Heart right ventricle (tissue), 16 donors: ENCODE measurements at regions not wholly inside any gene's neighbourhood (a gene's known extent, or its start where the extent isn't known, plus 50 kb on each side); places are given as distances from the start of the nearest gene placed in this dataset.

Source experiments
- ATAC-seq, 8 donors: fragments of 200-7000 bp; cut with Tn5 transposase; one replicate each; pipeline ENCODE4 v1.9.1; 2020; ENCODE audit warnings: mild to moderate bottlenecking in 8 of 8, moderate library complexity in 8 of 8, moderate number of reproducible peaks in 1 of 8
- DNase-seq, 2 donors: peaks; one replicate each; pipeline ENCODE4 v3.0.0-alpha.2; 2020
- H3K27ac ChIP-seq, 10 donors: fragments of 200-600 bp; sonication (generic) in 2 of 10; one replicate each; pipeline versions ENCODE4 v1.5.0 to v1.8.0; 2020 to 2022; ENCODE audit warnings: mild to moderate bottlenecking in 3 of 10
- H3K27me3 ChIP-seq, 7 donors: fragments of 200-600 bp; one replicate each; pipeline ENCODE4 v1.8.0; 2021 to 2022; ENCODE audit warnings: mild to moderate bottlenecking in 2 of 7
- H3K36me3 ChIP-seq, 9 donors: fragments of 200-600 bp; sonication (generic) in 1 of 9; one replicate each; pipeline versions ENCODE4 v1.5.0 to v1.8.0; 2020 to 2022; ENCODE audit warnings: mild to moderate bottlenecking in 2 of 9
- H3K4me1 ChIP-seq, 9 donors: fragments of 200-600 bp; sonication (generic) in 1 of 9; one replicate each; pipeline versions ENCODE4 v1.5.0 to v1.8.0; 2020 to 2022; ENCODE audit warnings: mild to moderate bottlenecking in 4 of 9
- H3K4me3 ChIP-seq, 10 donors: fragments of 200-600 bp; sonication (generic) in 2 of 10; one replicate each; pipeline versions ENCODE4 v1.5.0 to v1.8.0; 2020 to 2022; ENCODE audit warnings: mild to moderate bottlenecking in 7 of 10, moderate library complexity in 2 of 10
- H3K9me3 ChIP-seq, 11 donors: fragments of 200-600 bp in 10 of 11; sonication (generic) in 2 of 11; one replicate each; pipeline versions ENCODE4 v1.5.0 to v1.8.0; 2013 to 2022; ENCODE audit warnings: mild to moderate bottlenecking in 2 of 11, control low read depth in 1 of 11, moderate library complexity in 1 of 11
- WGBS, 2 donors: extraction: QIAGEN DNeasy Blood & Tissue Kit; methylation state at CpG; one replicate each; pipeline ENCODE4 v1.1.7; 2013; ENCODE audit warnings: inconsistent platforms in 1 of 2; 5-methylcytosine and 5-hydroxymethylcytosine counted together
- intact Hi-C, 10 donors: fragments of 100-400 bp; cut with DNase I; formaldehyde crosslinking; loops; one replicate each; pipeline versions ENCODE4 v1.11.1 to v1.14.2; 2022
- TF ChIP-seq, protein P1 (sequence below), 9 donors: fragments of 200-600 bp; sonication (generic) in 2 of 9; IDR thresholded peaks; one replicate each; pipeline versions ENCODE4 v1.5.0 to v1.8.0; 2021 to 2022; ENCODE audit warnings: antibody characterized with exemption in 9 of 9, mild to moderate bottlenecking in 5 of 9, moderate library complexity in 1 of 9
- donor health status: Arrhythmogenic right ventricular cardiomyopathy.
- donor health status: ischemic (EF 13 %, LVEDD 7.1; RV severe dilation, severe dysfunction).
- donor health status: healthy with polysubstance abuse.
- donor health status: DM: no; HTN: yes; CAD: no.
- donor health status: DM: no; HTN: no; CAD: no.
- donor health status: ischemic (EF 25% LVEDD 6.9; RV normal size, moderate dysfunction).
- donor health status: ischemic (EF 25% LVEDD 5.7; RV mildly dilated, moderate dysfunction).
- donor health status: healthy.
- donor health status: DM: yes; HTN: yes; CAD: no.
- donor health status: Ischemic cardiomyopathy.
- donor health status: ischemic (EF 35%, LVEDD 5.7; RV mildly dilated, moderate dysfunction).
- donor health status: nonischemic (EF 11% LVEDD 7.7; RV severe dilation, severe dysfunction).
- donor health status: DM: yes; HTN: yes; CAD: no.
- donor health status: PGD.
- donor health status: ischemic (EF 29% LVEDD 5.4; RV normal size, mild dysfunction).
- donor health status: nonischemic (EF 23%, LVEDD 6.1; RV moderate dilation, normal function).

DNA sequence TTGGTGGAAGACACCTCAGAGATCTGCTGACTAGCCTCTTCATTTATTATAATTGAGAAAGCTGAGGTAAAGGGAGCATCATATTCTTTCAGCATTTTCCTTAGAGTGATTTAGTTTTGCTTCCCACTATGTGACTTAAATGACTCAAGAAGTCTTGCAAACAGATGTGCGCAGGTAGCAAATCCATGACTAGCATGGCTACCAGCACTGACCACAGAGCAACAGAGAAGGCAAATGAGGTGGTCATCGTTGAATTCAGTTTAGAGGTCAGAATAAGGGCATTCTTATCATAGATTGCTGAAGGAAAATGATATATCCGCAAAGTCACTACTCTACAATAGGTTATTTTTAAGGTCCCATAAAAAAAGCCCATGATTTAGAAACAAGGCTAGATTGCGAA is 162.2 kb downstream of the PIK3R1 start:
- DNase-seq = no peak
- Histone ChIP-seq H3K9me3 (no peaks in the 10 kb centered on the region), H3K27me3 (no peaks in the 10 kb centered on the region), H3K4me1 (peaks cover 0 to 39% (median 0%) of the 10 kb centered on the region in 9 donors), H3K36me3 (no peaks in the 10 kb centered on the region), H3K27ac (no peak overlapping the region), H3K4me3 (no peak overlapping the region)
- TF ChIP-seq, protein P1, sequence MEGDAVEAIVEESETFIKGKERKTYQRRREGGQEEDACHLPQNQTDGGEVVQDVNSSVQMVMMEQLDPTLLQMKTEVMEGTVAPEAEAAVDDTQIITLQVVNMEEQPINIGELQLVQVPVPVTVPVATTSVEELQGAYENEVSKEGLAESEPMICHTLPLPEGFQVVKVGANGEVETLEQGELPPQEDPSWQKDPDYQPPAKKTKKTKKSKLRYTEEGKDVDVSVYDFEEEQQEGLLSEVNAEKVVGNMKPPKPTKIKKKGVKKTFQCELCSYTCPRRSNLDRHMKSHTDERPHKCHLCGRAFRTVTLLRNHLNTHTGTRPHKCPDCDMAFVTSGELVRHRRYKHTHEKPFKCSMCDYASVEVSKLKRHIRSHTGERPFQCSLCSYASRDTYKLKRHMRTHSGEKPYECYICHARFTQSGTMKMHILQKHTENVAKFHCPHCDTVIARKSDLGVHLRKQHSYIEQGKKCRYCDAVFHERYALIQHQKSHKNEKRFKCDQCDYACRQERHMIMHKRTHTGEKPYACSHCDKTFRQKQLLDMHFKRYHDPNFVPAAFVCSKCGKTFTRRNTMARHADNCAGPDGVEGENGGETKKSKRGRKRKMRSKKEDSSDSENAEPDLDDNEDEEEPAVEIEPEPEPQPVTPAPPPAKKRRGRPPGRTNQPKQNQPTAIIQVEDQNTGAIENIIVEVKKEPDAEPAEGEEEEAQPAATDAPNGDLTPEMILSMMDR (IDR thresholded peaks at IDR 0.05) = no peak
- intact Hi-C loops = no loop called here
- ATAC-seq = no peak
- 87 to 89% methylated on average over 4 of the region's 4 CpGs for WGBS, 2 donors

DNA sequence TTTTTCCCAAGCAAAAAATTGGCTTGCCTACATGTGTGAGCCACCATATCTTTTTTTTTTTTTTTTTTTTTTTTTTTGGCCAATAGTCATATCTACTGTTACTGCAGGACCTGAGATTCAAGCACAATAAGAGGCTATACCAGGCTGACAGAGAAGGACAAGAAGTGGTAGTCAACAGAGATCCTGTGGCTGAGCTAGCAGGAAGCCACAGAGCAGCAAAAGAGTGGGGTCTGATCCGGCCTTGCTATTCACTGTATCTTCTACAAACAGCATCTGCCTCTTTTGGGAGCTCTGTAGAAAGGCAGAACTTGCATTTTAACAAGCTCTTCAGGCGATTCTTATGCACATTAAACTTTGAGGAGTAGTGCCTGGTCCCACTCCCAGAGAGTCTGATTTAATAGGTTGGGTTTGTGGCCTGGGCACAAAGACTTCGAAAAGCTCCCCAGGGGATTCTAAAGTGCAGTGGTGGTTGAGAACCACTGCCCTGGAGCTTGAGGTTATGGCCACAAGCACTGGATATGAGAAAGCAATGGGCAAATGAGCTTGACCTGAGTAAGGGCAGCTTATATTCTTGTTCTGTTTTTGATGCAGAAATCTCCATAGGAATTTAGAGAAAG is 162.8 kb downstream of the PIK3R1 start:
- TF ChIP-seq, protein P1 (IDR thresholded peaks at IDR 0.05) = no peak
- WGBS, 2 donors = 82 to 83% methylated on average over 3 of the region's 3 CpGs
- no peaks in the 10 kb centered on the region for H3K27me3 ChIP-seq
- no peaks in the 10 kb centered on the region for H3K36me3 ChIP-seq
- peaks cover 0 to 39% (median 0%) of the 10 kb centered on the region in 9 donors for H3K4me1 ChIP-seq
- H3K4me3 ChIP-seq = no peak overlapping the region
- intact Hi-C loops = no loop called here
- no peak overlapping the region for H3K27ac ChIP-seq
- ATAC-seq (no peak), DNase-seq (no peak)
- no peaks in the 10 kb centered on the region for H3K9me3 ChIP-seq

DNA sequence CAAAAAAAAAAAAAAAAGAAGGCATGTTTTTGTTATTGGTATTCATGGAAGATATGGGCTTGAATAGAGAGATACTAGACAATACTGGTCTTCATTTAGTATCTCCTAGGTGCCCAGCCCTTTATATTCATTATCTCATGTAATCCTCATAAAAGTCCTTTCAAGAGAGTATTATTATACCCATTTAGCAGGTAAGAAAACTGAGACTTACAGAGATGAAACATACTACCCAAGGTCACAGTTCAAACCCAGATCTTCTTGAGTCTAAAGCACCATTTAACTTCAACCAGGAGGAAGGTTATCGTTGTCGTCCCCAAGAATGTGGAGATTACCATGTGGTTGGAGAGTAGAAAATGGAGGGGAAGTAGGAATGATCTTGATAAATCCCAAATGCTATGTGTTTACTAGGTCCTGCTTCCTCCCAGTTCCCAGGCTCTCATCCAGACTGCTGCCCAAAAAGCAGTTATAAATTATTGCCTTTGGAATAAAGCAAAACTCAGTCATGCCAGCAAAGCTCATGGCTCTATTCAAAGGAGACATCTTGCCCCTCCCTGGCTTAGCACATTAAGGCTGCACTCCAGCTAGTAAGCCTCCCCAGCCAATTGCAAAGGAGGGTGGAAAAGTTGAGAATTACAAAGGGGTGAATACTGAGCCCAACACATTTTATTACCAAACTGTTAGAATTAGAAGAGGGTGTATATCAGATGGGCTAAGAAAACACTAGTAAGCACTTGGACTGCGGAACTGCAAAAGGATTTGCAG is 163.9 kb downstream of the PIK3R1 start:
- Histone ChIP-seq H3K27ac (no peak overlapping the region), H3K36me3 (no peaks in the 10 kb centered on the region), H3K9me3 (no peaks in the 10 kb centered on the region), H3K4me3 (no peak overlapping the region), H3K27me3 (no peaks in the 10 kb centered on the region), H3K4me1 (peaks cover 0 to 37% (median 0%) of the 10 kb centered on the region in 9 donors)
- DNase-seq (no peak), ATAC-seq (no peak)
- WGBS, 2 donors = 70 to 77% methylated on average over 3 of the region's 3 CpGs
- TF ChIP-seq, protein P1 (IDR thresholded peaks at IDR 0.05) = no peak
- intact Hi-C loops = no loop called here

DNA sequence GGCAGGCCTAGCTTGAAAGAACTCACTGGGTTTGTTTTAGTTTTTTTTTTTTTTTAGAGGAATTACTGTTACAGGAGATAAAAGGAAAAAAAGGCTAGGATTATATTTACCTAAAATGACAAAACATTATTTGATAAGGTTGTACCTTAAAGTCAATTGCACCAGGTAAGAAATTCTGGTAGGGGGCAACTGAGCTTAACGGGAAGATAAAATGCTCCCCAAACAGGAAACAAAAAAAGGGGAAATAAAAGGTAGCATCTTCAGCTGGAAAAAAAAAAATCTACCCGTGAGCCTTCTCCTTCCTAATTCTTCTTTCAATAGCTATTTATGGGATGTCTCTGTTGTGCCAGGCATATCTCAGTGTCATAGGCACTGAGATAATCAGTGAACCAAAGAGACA is 164.5 kb downstream of the PIK3R1 start:
- no peak overlapping the region for H3K27ac ChIP-seq
- 53 to 54% methylated on average over 2 of the region's 2 CpGs for WGBS, 2 donors

More for the DNA sequence above, 164.5 kb downstream of the PIK3R1 start:
- H3K9me3 ChIP-seq = no peaks in the 10 kb centered on the region
- no peak for ATAC-seq
- no peak for DNase-seq
- H3K27me3 ChIP-seq = no peaks in the 10 kb centered on the region
- H3K4me3 ChIP-seq = no peak overlapping the region
- H3K36me3 ChIP-seq = no peaks in the 10 kb centered on the region
- intact Hi-C loops = no loop called here
- TF ChIP-seq, protein P1 (IDR thresholded peaks at IDR 0.05) = no peak
- peaks cover 0 to 31% (median 0%) of the 10 kb centered on the region in 9 donors for H3K4me1 ChIP-seq
